ENCODE measurements at regions not wholly inside any gene's neighbourhood (a gene's known extent, or its start where the extent isn't known, plus 50 kb on each side); places are given as distances from the start of the nearest gene placed in this dataset.

DNA sequence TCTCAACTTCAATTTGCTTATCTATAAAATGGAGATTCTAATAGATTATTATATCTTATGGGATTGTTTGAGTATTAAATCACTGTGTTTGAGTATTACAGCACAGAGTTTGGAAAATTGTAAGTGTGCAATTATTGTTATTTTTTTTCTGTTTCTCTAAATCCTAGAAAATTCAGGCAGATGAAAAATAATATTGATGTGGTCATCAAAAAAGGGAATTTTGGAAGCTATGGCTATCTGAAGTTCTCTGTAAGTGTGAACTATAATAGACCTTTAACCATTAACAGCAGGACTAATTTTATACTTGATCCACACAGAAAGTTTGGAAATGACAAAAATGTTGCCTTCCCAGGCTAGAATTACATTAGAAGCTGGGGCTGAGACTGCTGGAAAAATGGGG is 393.2 kb downstream of the SUCLG1 start:
- dilution Hi-C loops (cut with MboI; ENCODE audit: extremely low pct_ligation_motif_present, low sequenced_read_pairs) = no loop called here
- no peaks in the 10 kb centered on the region for H3K4me1 ChIP-seq (ENCODE audit: control insufficient read depth, extremely low read depth, insufficient read depth, low read length)

GRCh38 chr2:84057917-84058560 is 401.0 kb downstream of the SUCLG1 start:
- Histone ChIP-seq H3K27ac (ENCODE audit: control insufficient read depth, insufficient read depth, low read length) (no peak overlapping the region), H3K9me3 (ENCODE audit: control insufficient read depth, low read depth, low read length) (no peaks in the 10 kb centered on the region), H3K36me3 (ENCODE audit: control insufficient read depth in 2 of 2, extremely low read depth in 1 of 2, insufficient read depth in 2 of 2, low read length in 2 of 2) (no peaks in the 10 kb centered on the region), H3K9me1 (ENCODE audit: control insufficient read depth, extremely low read depth, insufficient read depth, low read length) (no peaks in the 10 kb centered on the region), H4K20me1 (ENCODE audit: control insufficient read depth, extremely low read depth, insufficient read depth, low read length) (no peaks in the 10 kb centered on the region), H3K4me1 (ENCODE audit: control insufficient read depth, extremely low read depth, insufficient read depth, low read length) (peaks cover 2% of the 10 kb centered on the region), H3K4me3 (ENCODE audit: control insufficient read depth in 2 of 3, extremely low read depth in 1 of 3, insufficient read depth in 2 of 3, low read depth in 1 of 3, low read length in 3 of 3) (no peak overlapping the region), H3K27me3 (ENCODE audit: control insufficient read depth, extremely low read depth, insufficient read depth, low read length) (no peaks in the 10 kb centered on the region), H3K79me2 (ENCODE audit: control insufficient read depth, insufficient read depth, low read length) (no peaks in the 10 kb centered on the region), H3K9ac (ENCODE audit: control insufficient read depth, extremely low read depth, insufficient read depth, low read length) (no peak overlapping the region), H3K4me2 (ENCODE audit: control insufficient read depth, extremely low read depth, insufficient read depth, low read depth, low read length) (no peak overlapping the region), H2AFZ (ENCODE audit: control insufficient read depth, low read length) (no peak overlapping the region)
- no peak for FAIRE-seq
- dilution Hi-C loops (cut with MboI; ENCODE audit: extremely low pct_ligation_motif_present, low sequenced_read_pairs) = no loop called here
- TF ChIP-seq CTCF (optimal IDR thresholded peaks at IDR 0.05 in 1 of 3, IDR thresholded peaks at IDR 0.05 in 1 of 3, conservative IDR thresholded peaks at IDR 0.05 in 1 of 3; ENCODE audit: extremely low read depth in 1 of 3, insufficient read depth in 2 of 3, low read length in 3 of 3) (no peak), EZH2 (IDR thresholded peaks at IDR 0.05; ENCODE audit: low read length) (no peak)
- DNase-seq (ENCODE audit: low read depth, low spot score) = no peak

More for the DNA sequence above, 393.2 kb downstream of the SUCLG1 start:
- no peaks in the 10 kb centered on the region for H3K27me3 ChIP-seq (ENCODE audit: control insufficient read depth, extremely low read depth, insufficient read depth, low read length)
- H3K36me3 ChIP-seq (ENCODE audit: control insufficient read depth in 2 of 2, extremely low read depth in 1 of 2, insufficient read depth in 2 of 2, low read length in 2 of 2) = no peaks in the 10 kb centered on the region
- no peak overlapping the region for H3K4me3 ChIP-seq (ENCODE audit: control insufficient read depth in 2 of 3, extremely low read depth in 1 of 3, insufficient read depth in 2 of 3, low read depth in 1 of 3, low read length in 3 of 3)
- H3K79me2 ChIP-seq (ENCODE audit: control insufficient read depth, insufficient read depth, low read length) = no peaks in the 10 kb centered on the region
- no peak overlapping the region for H2AFZ ChIP-seq (ENCODE audit: control insufficient read depth, low read length)
- no peak overlapping the region for H3K9ac ChIP-seq (ENCODE audit: control insufficient read depth, extremely low read depth, insufficient read depth, low read length)
- TF ChIP-seq CTCF (optimal IDR thresholded peaks at IDR 0.05 in 1 of 3, IDR thresholded peaks at IDR 0.05 in 1 of 3, conservative IDR thresholded peaks at IDR 0.05 in 1 of 3; ENCODE audit: extremely low read depth in 1 of 3, insufficient read depth in 2 of 3, low read length in 3 of 3) (no peak), EZH2 (IDR thresholded peaks at IDR 0.05; ENCODE audit: low read length) (no peak)
- H3K4me2 ChIP-seq (ENCODE audit: control insufficient read depth, extremely low read depth, insufficient read depth, low read depth, low read length) = no peak overlapping the region
- H3K9me3 ChIP-seq (ENCODE audit: control insufficient read depth, low read depth, low read length) = no peaks in the 10 kb centered on the region
- no peak for DNase-seq (ENCODE audit: low read depth, low spot score)
- no peak overlapping the region for H3K27ac ChIP-seq (ENCODE audit: control insufficient read depth, insufficient read depth, low read length)
- H3K9me1 ChIP-seq (ENCODE audit: control insufficient read depth, extremely low read depth, insufficient read depth, low read length) = no peaks in the 10 kb centered on the region
- no peak for FAIRE-seq
- H4K20me1 ChIP-seq (ENCODE audit: control insufficient read depth, extremely low read depth, insufficient read depth, low read length) = no peaks in the 10 kb centered on the region
